B cell (primary cell): ENCODE measurements at regions not wholly inside any gene's neighbourhood (a gene's known extent, or its start where the extent isn't known, plus 50 kb on each side); places are given as distances from the start of the nearest gene placed in this dataset.

Experiments used
- ATAC-seq: fragments of 200-7000 bp; cut with Tn5 transposase; one replicate; pipeline ENCODE4 v1.10.0; 2021; ENCODE audit warnings: low read depth, mild to moderate bottlenecking, moderate number of reproducible peaks, moderate library complexity
- CTCF ChIA-PET: fragments of 350-600 bp; sonication (Branson Sonifier 250); formaldehyde crosslinking; loops from one replicate; lab custom pipeline; 2021; ENCODE audit warnings: antibody characterized with exemption, inconsistent platforms; lab: Charles Lee
- POLR2A ChIA-PET: fragments of 350-600 bp; sonication (Branson Sonifier 250); formaldehyde crosslinking; loops from one replicate; lab custom pipeline; 2021; ENCODE audit warnings: antibody characterized with exemption; lab: Charles Lee
- DNase-seq: peaks from one replicate; pipeline ENCODE4 v3.0.0; 2013
- H2AFZ ChIP-seq: 2 replicates; pipeline ENCODE4 v1.6.1; 2012; ENCODE audit warnings: mild to moderate bottlenecking, low read depth, low read length; ENCODE audit not compliant: insufficient read depth, poor library complexity, severe bottlenecking
- H3K27ac ChIP-seq, 2 donors: 1 replicate in 1 of 2; 2 replicates in 1 of 2; pipeline ENCODE4 v1.5.1; 2012 to 2013; ENCODE audit warnings: low read length in 2 of 2, mild to moderate bottlenecking in 2 of 2, moderate library complexity in 1 of 2
- H3K27me3 ChIP-seq, 4 experiments: fragments of 200-600 bp in 1 of 4; sonication (generic) in 1 of 4; replicated peaks in 1 of 4; 1 replicate in 2 of 4; 2 replicates in 2 of 4; pipeline versions ENCODE4 v1.6.1 to v1.7.0; 2013 to 2016; ENCODE audit warnings: low read length in 3 of 4, mild to moderate bottlenecking in 2 of 4, mixed read lengths in 1 of 4, moderate library complexity in 1 of 4; ENCODE audit not compliant: insufficient read depth in 4 of 4, control insufficient read depth in 3 of 4; ENCODE audit errors: control extremely low read depth in 1 of 4
- H3K36me3 ChIP-seq, 2 experiments: replicated peaks in 1 of 2; 1 replicate in 1 of 2; 2 replicates in 1 of 2; pipeline versions ENCODE4 v1.6.1 to v1.7.1; 2013; ENCODE audit warnings: low read length in 1 of 2; ENCODE audit not compliant: insufficient read depth in 2 of 2, control insufficient read depth in 1 of 2; ENCODE audit errors: control extremely low read depth in 1 of 2, extremely low read depth in 1 of 2
- H3K4me1 ChIP-seq, 2 donors: fragments of 200-600 bp in 1 of 2; sonication (generic) in 1 of 2; 1 replicate in 1 of 2; 2 replicates in 1 of 2; pipeline versions ENCODE4 v1.5.1 to v1.6.1; 2013 to 2017; ENCODE audit warnings: low read length in 2 of 2; ENCODE audit not compliant: control insufficient read depth in 2 of 2, insufficient read depth in 2 of 2
- H3K4me2 ChIP-seq: replicated peaks from 2 replicates; pipeline ENCODE3; 2012; ENCODE audit warnings: mild to moderate bottlenecking, low read depth, low read length; ENCODE audit not compliant: poor library complexity, severe bottlenecking
- H3K4me3 ChIP-seq, 5 experiments: fragments of 200-600 bp in 1 of 5; sonication (generic) in 1 of 5; 1 replicate in 3 of 5; 2 replicates in 2 of 5; pipeline versions ENCODE4 v1.5.1 to v1.7.0; 2011 to 2016; ENCODE audit warnings: low read length in 4 of 5, mild to moderate bottlenecking in 4 of 5, low read depth in 2 of 5, control low read depth in 1 of 5, moderate library complexity in 1 of 5; ENCODE audit not compliant: insufficient read depth in 1 of 5; ENCODE audit errors: control extremely low read depth in 1 of 5, extremely low read depth in 1 of 5
- H3K79me2 ChIP-seq: fragments of 200-600 bp; sonication (generic); one replicate; pipeline ENCODE4 v1.6.0; 2016; ENCODE audit warnings: low read length; ENCODE audit not compliant: control insufficient read depth, insufficient read depth
- H3K9ac ChIP-seq: fragments of 200-600 bp; sonication (generic); 2 replicates; pipeline ENCODE4 v1.6.1; 2017; ENCODE audit warnings: mild to moderate bottlenecking, low read length, moderate library complexity
- H3K9me3 ChIP-seq, 3 donors: one replicate each; pipeline versions ENCODE4 v1.6.1 to v1.7.1; 2013; ENCODE audit warnings: low read length in 2 of 3; ENCODE audit not compliant: control insufficient read depth in 2 of 3, insufficient read depth in 1 of 3; ENCODE audit errors: control extremely low read depth in 1 of 3
- H4K20me1 ChIP-seq: 2 replicates; pipeline ENCODE4 v1.6.0; 2012; ENCODE audit warnings: mild to moderate bottlenecking, low read length; ENCODE audit not compliant: insufficient read depth, control insufficient read depth, poor library complexity, severe bottlenecking
- H3K27ac Mint-ChIP-seq: one replicate; pipeline ENCODE4 v1.8.0; 2021; ENCODE audit warnings: mixed read lengths
- H3K27me3 Mint-ChIP-seq: one replicate; pipeline ENCODE4 v1.8.0; 2021; ENCODE audit warnings: mixed read lengths
- H3K4me1 Mint-ChIP-seq: one replicate; pipeline ENCODE4 v1.8.0; 2021; ENCODE audit warnings: mixed read lengths
- H3K4me3 Mint-ChIP-seq: one replicate; pipeline ENCODE4 v1.8.0; 2021; ENCODE audit warnings: mixed read lengths
- H3K9me3 Mint-ChIP-seq: one replicate; pipeline ENCODE4 v1.8.0; 2022; ENCODE audit warnings: mixed read lengths; ENCODE audit not compliant: insufficient read depth
- CTCF ChIP-seq: fragments of 200-600 bp; IDR thresholded peaks from one replicate; pipeline ENCODE4 v1.8.0; 2022; ENCODE audit warnings: antibody characterized with exemption, mild to moderate bottlenecking
- EZH2 ChIP-seq: IDR thresholded peaks from 2 replicates; pipeline ENCODE4 v1.6.1; 2012; ENCODE audit warnings: borderline replicate concordance, low read depth, mild to moderate bottlenecking, moderate library complexity, low read length; ENCODE audit not compliant: insufficient read depth, poor library complexity, severe bottlenecking
- WGBS: methylation state at CpG from one replicate; pipeline ENCODE4 v1.1.5; 2013; ENCODE audit warnings: missing lambda C conversion rate; ENCODE audit not compliant: insufficient coverage; 5-methylcytosine and 5-hydroxymethylcytosine counted together
- intact Hi-C: fragments of 100-400 bp; cut with micrococcal nuclease; formaldehyde crosslinking; loops from one replicate; pipeline ENCODE4 v1.10.0; 2022

GRCh38 chr11:64485074-64485473 lies 70.7 kb upstream of the SLC22A11 start:
- ATAC-seq (no peak), DNase-seq (no peak)
- intact Hi-C loops = no loop called here
- Mint-ChIP-seq H3K4me3 (no peak overlapping the region), H3K9me3 (no peaks in the 10 kb centered on the region), H3K4me1 (peaks cover 6% of the 10 kb centered on the region), H3K27me3 (peaks cover 33% of the 10 kb centered on the region), H3K27ac (no peak overlapping the region)
- peaks cover 0 to 7% (median 2%) of the 10 kb centered on the region in 4 experiments for H3K27me3 ChIP-seq
- no peaks in the 10 kb centered on the region for H3K9me3 ChIP-seq
- H3K27ac ChIP-seq = no peak overlapping the region
- H3K9ac ChIP-seq = no peak overlapping the region
- H3K79me2 ChIP-seq = no peaks in the 10 kb centered on the region
- POLR2A ChIA-PET = no interaction called here
- no peaks in the 10 kb centered on the region for H4K20me1 ChIP-seq
- no peak for TF ChIP-seq EZH2
- TF ChIP-seq CTCF = no peak
- H3K4me2 ChIP-seq = no peak overlapping the region
- H3K4me3 ChIP-seq = no peak overlapping the region
- peaks cover 4 to 6% of the 10 kb centered on the region in 2 donors for H3K4me1 ChIP-seq
- H3K36me3 ChIP-seq = no peaks in the 10 kb centered on the region
- WGBS = 87% methylated on average over 10 of the region's 12 CpGs
- CTCF ChIA-PET = no interaction called here
- H2AFZ ChIP-seq = no peak overlapping the region

- ATAC-seq = no peak
- peak overlapping the region; percentile 33 for H3K4me2 ChIP-seq
- H3K9me3 ChIP-seq = no peaks in the 10 kb centered on the region
- TF ChIP-seq CTCF (peak; percentile 72), EZH2 (no peak)
- no peaks in the 10 kb centered on the region for H4K20me1 ChIP-seq
- H3K27ac ChIP-seq = no peak overlapping the region
- no peaks in the 10 kb centered on the region for H3K79me2 ChIP-seq
- CTCF ChIA-PET = interaction anchor here (0.6 to 1.3 kb wide), 4 partner anchors 41 to 252 kb away, joined by 3 read pairs; no protein-coding TSS in a partner anchor
- no peaks in the 10 kb centered on the region for H3K36me3 ChIP-seq
- peak; percentile 62 for DNase-seq
- POLR2A ChIA-PET = no interaction called here
- H3K27ac Mint-ChIP-seq = peak overlapping the region; percentile 16
- H3K4me3 Mint-ChIP-seq = no peak overlapping the region
- H3K4me1 Mint-ChIP-seq = peaks cover 20% of the 10 kb centered on the region
- peaks cover 29% of the 10 kb centered on the region for H3K27me3 Mint-ChIP-seq
- intact Hi-C loops = no loop called here
- H3K4me1 ChIP-seq = peaks cover 18% of the 10 kb centered on the region in 2 donors
- H3K27me3 ChIP-seq = peaks cover 0 to 8% (median 2%) of the 10 kb centered on the region in 4 experiments
- no peak overlapping the region for H3K4me3 ChIP-seq
- no peaks in the 10 kb centered on the region for H3K9me3 Mint-ChIP-seq
- no peak overlapping the region for H3K9ac ChIP-seq
- peak overlapping the region; percentile 38 for H2AFZ ChIP-seq
- 23% methylated on average over 24 of the region's 26 CpGs for WGBS
Measured at GRCh38 chr11:64489831-64490441, 65.8 kb upstream of the SLC22A11 start.
